ENCODE measurements at regions not wholly inside any gene's neighbourhood (a gene's known extent, or its start where the extent isn't known, plus 50 kb on each side); places are given as distances from the start of the nearest gene placed in this dataset.

DNA sequence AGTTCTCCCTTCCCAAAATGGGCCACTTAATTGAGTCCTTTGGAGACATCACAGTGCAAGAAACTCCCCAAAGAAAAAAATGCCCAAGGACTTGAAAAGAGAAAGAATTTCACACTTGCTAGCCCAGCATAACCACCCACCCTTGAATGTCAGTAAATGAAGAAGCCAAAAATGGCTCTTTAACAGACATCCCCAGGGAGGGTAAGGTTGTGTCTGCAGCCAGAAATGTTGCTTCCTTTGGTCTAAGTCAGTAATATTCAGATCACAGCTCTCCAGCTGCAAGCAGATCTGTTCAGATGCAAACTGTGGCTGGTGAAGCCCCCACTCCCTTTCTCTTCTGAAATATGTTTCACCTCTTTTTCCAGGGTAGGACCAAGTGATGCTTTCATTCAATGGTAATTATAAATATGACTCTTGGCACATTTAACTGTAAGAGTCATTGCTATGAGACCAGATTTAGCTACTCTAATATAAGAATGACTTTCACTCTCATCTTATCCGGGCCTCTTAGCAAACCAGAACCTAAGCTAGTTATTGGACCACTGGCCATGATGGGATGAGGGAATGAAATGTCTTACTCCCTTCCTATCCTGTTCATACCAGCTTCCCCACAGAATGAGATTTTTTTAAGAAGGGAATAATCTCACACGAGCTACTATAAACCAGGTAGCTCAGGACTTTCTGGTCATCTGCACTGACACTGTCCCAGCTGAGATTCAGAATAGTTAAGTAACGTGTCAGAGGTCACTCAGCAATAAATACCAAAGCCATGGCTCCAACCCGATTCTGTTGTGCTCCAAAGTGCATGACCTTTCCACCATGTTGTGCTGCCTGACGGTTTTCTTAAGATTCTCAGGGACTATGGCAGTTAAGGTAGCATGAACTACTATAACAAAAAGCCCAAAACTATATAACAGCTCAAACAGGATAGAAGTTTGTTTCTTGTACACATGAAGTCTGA lies 234.1 kb downstream of the FOXO1 start:
- no peak for DNase-seq (ENCODE audit: low read depth)

DNA sequence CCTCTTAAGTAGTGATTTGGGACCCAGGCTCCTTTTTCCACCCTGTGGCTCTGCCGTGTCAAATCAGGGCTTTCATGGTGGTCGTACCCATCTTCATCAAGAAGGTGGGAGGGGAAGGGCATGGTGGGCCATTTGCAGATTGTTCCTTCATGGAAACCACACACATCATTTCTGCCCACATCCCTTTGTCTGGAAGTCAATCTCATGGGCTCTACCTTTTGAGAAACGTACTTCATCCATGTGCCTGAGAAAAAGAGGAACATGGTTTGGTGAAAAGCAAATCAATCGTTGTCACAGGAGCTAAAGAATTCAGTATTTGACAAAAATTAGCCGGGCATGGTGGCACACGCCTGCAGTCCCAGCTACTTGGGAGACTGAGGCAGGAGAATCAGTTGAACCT lies 233.4 kb downstream of the FOXO1 start:
- no peak for DNase-seq (ENCODE audit: low read depth)

DNA sequence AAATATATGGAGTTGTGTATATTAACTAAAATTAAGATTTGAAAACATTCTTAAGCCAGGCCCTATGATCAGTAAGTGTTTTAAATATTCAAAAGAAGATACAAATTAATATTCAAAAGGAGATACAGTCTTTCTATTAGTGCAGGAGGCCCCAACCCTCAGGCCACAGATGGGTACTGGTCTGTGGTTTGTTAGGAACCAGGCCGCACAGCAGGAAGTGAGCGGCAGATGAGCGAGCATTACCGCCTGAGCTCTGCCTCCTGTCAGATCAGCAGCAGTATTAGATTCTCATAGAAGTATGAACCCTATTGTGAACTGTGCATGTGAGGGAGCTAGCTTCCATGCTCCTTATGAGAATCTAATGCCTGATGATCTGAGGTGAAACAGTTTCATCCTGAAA lies 232.9 kb downstream of the FOXO1 start:
- no peak for DNase-seq (ENCODE audit: low read depth)

- no peak for DNase-seq (ENCODE audit: low read depth)
Observed at GRCh38 chr13:40434516-40435397, 231.7 kb downstream of the FOXO1 start.

- DNase-seq (ENCODE audit: low read depth): no peak
Observed at GRCh38 chr13:40438022-40438680, 228.3 kb downstream of the FOXO1 start.

- DNase-seq (ENCODE audit: low read depth): no peak
Observed at GRCh38 chr13:40438999-40439797, 227.2 kb downstream of the FOXO1 start.

GRCh38 chr13:40439928-40440327 lies 226.5 kb downstream of the FOXO1 start:
- no peak for DNase-seq (ENCODE audit: low read depth)

DNA sequence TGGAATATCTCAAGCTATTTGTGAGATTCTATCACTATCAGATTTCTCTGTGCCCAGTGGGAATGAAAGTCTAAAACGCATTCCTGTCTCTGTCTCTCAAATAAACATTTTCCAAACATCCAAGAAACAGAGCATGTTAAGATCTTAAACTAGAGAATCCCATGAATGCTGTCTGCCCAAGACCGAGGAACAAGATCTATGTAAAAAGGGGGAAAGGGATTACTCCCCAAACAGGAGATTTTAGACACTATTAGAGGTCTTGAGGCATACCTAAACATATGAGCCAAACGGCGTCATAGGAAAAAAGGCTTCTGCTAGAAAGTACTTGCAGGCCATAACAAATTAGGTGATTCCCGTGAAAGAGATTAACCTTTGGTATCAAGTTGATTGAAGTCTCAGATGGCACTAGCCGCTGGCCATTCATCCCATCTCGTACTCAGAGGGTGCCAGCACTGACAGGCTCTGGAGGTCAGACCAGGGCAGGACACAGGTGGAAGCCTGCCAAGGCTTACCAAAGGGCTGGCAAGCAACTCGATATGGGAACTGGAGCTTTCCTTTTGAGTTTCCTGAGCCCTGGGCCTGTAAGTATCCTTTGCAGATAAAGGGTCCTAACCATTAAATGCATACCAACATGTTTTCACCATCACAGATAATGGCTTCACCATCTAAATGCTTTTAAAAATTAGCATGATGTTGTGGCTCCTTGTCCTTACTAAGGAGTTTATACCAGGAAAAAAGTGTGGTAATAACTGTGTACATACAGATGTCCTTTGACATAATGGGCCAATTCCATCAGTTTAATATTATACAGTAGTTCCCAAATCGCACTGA lies 225.2 kb downstream of the FOXO1 start:
- DNase-seq (ENCODE audit: low read depth): peak; percentile 43

DNA sequence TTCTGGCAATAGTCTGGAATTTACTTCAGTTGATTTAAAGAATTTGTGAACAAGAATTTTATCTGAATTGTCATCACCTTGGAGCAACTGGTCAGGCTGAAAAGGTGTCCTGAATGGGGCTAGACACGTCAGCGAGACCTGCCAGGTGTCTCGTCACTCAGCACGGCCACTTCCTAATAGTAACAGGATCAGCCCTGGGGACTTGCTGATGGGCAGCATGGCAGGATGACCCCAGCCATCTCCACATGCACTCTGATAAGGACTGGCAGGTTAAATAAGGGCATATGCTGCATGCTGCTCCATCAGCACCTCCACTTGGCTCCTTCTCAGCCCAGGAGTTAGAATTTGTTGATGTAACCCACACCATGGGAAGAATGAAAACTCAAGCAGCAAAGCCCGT lies 224.2 kb downstream of the FOXO1 start:
- DNase-seq (ENCODE audit: low read depth): no peak

DNA sequence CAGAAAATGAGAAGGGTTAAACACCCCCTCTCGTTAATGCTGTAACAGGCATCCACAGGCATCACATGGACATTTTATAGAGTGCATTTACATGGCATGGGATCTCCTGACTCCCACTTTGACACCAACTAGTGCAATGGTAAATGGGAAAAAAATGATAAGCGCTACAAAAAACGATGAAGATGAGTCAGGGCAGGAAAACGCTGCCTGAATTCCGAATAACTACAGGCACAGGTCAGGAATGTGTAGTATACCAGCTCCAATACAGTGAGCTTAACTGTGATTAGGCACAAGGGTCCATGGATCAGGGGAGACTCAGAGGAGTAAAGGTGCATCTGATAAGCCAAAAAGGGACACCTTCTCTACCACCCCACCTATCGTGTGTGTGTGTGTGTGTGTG lies 223.6 kb downstream of the FOXO1 start:
- DNase-seq (ENCODE audit: low read depth): no peak

GRCh38 chr13:40444241-40444640 lies 222.2 kb downstream of the FOXO1 start:
- DNase-seq (ENCODE audit: low read depth): no peak

- no peak for DNase-seq (ENCODE audit: low read depth)
Observed at GRCh38 chr13:40445557-40445990, 220.9 kb downstream of the FOXO1 start.

DNA sequence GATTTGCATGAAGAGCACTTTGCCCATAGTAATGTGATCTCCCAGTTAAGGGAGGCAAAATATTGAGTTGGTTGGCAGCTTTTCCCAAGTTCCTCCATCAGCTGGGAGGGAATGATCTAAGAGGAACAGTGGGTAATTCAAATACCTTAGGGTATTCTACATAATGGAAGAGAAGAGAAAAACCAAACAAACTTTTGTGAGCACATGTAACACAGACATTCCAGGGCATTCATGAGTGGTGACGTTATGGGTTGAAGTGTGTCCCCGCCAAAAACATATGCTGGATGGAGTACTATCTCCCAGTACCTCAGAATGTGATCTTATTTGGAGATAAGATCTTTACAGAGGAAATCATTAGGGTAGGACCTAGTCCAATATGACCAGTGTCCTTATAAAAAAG lies 220.1 kb downstream of the FOXO1 start:
- peak; percentile 20 for DNase-seq (ENCODE audit: low read depth)

GRCh38 chr13:40447857-40448256 lies 218.6 kb downstream of the FOXO1 start:
- DNase-seq (ENCODE audit: low read depth): no peak

DNA sequence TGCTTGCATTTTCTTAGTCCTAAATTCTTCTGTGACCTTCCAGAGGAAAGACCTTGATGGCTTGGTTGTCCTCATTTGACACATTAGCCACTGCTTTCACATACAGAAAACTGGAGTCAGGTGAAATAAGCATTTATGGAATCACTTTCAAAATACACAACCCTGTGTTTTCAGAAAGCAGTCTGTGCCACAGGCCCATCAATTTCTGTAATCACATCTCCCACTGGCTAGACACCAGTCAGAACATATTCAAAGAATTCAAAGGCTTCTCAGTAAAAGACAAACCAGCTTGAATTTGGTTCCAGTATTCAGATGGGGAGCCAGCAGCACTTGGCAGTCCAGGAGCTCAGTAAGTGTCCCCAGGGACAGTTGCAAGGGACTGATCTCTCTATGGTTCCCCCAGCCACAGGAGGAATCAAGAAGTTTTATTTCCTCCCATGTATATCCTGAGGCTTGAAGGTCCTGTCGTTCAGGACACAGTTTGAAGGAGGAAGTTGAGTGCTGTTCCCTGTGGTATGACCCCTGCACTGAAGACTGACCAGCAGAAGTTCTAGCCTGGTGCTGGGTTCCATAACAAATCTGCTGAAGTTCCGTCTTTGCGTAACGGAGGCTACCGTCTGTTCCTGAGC lies 214.3 kb downstream of the FOXO1 start:
- DNase-seq (ENCODE audit: low read depth): no peak

- DNase-seq (ENCODE audit: low read depth): no peak
Observed at GRCh38 chr13:40452741-40453334, 213.6 kb downstream of the FOXO1 start.

- DNase-seq (ENCODE audit: low read depth): no peak
Observed at GRCh38 chr13:40453351-40454021, 213.0 kb downstream of the FOXO1 start.

DNA sequence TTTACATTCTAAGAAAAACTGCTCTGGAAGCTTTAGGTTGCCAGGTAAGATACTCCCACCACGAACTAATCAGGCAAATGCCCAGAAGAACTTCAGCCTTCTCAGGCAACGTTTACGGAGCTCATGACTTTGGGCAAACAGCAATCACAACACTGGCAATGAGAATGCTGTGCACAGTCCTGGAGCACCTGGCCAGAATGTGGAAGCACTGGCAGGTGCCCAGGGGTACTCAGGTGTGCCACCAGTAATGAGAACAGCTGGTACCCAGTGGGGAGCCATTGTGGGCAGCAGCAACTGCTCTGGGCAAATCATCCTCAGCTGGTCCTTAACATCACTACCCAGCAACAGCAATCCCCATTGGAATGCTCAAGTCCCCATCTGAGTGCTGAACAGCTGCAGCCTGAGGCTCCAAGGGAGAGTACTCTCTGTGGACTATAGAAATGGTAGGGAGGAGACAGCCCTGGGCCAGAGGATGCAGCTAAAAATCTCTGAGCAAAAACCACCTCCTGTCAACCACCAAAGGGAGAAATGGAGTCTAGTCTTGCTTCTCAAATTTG lies 210.0 kb downstream of the FOXO1 start:
- no peak for DNase-seq (ENCODE audit: low read depth)

Data from fibroblast of the conjunctiva (primary cell).